Astrocyte (in vitro differentiated cells and primary cell): ENCODE measurements at regions not wholly inside any gene's neighbourhood (a gene's known extent, or its start where the extent isn't known, plus 50 kb on each side); places are given as distances from the start of the nearest gene placed in this dataset.

ENCODE experiments used
- EZH2 ChIP-seq: IDR thresholded peaks from 2 replicates; pipeline ENCODE4 v1.6.1; 2012; ENCODE audit warnings: mild to moderate bottlenecking, low read length, inconsistent platforms; ENCODE audit not compliant: insufficient read depth
- TF ChIP-seq, protein P1 (sequence below): IDR thresholded peaks from 2 replicates; pipeline ENCODE4 v1.5.1; 2011; ENCODE audit warnings: low read depth, mild to moderate bottlenecking, inconsistent platforms, low read length, moderate library complexity; ENCODE audit not compliant: insufficient read depth

- TF ChIP-seq, protein P1, sequence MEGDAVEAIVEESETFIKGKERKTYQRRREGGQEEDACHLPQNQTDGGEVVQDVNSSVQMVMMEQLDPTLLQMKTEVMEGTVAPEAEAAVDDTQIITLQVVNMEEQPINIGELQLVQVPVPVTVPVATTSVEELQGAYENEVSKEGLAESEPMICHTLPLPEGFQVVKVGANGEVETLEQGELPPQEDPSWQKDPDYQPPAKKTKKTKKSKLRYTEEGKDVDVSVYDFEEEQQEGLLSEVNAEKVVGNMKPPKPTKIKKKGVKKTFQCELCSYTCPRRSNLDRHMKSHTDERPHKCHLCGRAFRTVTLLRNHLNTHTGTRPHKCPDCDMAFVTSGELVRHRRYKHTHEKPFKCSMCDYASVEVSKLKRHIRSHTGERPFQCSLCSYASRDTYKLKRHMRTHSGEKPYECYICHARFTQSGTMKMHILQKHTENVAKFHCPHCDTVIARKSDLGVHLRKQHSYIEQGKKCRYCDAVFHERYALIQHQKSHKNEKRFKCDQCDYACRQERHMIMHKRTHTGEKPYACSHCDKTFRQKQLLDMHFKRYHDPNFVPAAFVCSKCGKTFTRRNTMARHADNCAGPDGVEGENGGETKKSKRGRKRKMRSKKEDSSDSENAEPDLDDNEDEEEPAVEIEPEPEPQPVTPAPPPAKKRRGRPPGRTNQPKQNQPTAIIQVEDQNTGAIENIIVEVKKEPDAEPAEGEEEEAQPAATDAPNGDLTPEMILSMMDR: no peak
- no peak for TF ChIP-seq EZH2
These were observed 128.9 kb upstream of the ZNF217 start for GRCh38 chr20:53722515-53723036.
